SW480 (cell line): ENCODE measurements at regions not wholly inside any gene's neighbourhood (a gene's known extent, or its start where the extent isn't known, plus 50 kb on each side); places are given as distances from the start of the nearest gene placed in this dataset.
"Not testable (repeated sequence)": the region's sequence is repeated elsewhere in the genome, so short reads cannot be mapped to it uniquely, and the experiment has no call there.

ENCODE experiments used
- DNase-seq: peaks from one replicate; pipeline ENCODE4 v3.0.0-alpha.2; 2016; ENCODE audit warnings: low spot score

DNA sequence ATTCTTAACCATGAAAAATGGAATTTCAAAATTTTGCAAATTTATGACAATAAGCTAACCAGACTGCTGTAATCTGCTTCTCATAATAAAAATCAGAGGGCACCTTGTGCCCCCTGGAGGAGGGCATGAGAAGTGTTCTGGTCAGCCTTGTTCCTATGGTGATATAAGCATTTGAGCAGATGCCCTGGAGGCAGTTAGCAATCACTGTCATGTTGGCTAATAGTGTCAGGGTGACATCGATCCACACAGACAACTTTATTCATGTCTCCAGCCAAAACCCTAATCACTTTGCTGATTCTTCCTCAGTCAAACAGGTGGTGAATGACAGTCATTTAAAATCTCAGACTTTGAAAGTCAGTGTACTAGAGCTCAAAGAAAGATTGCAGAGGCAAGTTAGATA, 943.0 kb downstream of the GALC start:
- peak; percentile 13 for DNase-seq

DNA sequence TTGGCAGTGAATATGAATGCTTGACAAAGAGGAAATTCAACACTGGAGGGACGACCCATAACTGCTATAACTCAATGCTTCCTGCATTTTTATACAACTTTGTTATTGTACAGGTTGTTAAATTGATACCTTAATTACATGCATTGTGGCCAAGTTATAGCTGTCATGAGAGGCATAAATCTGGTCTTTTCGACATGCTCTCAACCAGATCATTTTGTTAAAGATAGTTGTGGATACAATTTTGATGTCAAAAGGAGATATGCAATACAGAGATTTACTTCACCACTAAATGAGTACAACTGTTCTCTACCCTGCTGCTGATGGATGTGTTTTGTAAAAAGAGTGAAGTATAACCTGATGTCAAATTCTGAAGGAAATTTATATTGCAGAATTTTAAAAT, 946.0 kb downstream of the GALC start:
- no peak for DNase-seq

DNA sequence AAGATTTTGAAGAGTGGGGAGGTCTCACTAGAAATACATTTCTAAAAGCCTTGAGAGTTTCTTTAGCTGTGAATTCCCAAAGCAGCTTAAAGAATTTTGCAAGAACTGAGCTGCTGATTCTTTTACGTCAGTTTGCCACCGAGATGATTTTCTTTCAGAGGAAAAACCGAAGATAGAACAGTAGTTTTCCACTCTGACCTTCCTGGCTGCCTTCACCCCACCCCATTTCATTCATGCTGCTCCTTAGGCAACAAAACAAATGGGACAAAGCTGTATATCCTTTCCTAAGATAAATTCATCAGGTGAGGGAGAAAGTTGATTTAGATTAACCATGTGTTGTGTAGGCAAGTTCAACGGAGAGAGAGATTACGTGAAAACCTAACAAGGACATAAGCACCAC, 947.0 kb downstream of the GALC start:
- no peak for DNase-seq

- DNase-seq, result no peak
Observed at GRCh38 chr14:87045246-87045645, 947.7 kb downstream of the GALC start.

- DNase-seq, result no peak
Observed at GRCh38 chr14:87044807-87045206, 948.2 kb downstream of the GALC start.

DNA sequence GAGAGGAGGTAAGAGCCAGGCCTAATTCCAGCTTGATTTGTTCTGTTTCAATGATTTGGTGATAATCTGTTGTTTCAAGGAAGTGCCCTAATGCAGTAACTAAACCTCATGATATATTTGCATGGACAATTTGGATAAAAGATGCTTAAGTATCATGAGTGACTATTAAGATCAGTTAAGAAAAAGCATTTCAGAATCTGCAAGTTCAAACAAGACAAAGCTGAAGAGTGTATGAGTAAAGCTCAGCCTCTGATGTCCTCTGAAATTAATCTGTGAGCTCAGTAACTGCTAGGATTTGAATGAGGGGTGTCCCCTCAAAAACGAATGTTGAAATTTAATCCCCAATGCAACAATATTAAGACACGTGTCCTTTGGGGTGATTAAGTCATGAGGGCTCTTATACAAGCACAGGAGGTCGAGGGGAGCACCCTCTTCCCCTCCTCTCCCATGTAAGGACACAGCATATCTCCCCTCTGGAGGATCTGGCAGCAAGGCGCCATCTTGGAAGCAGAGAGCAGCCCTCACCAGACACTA, 949.2 kb downstream of the GALC start:
- DNase-seq, result no peak

GRCh38 chr14:87042354-87042753, 950.6 kb downstream of the GALC start:
- DNase-seq, result no peak

- DNase-seq, result no peak
Observed at GRCh38 chr14:87041290-87042020, 951.5 kb downstream of the GALC start.

DNA sequence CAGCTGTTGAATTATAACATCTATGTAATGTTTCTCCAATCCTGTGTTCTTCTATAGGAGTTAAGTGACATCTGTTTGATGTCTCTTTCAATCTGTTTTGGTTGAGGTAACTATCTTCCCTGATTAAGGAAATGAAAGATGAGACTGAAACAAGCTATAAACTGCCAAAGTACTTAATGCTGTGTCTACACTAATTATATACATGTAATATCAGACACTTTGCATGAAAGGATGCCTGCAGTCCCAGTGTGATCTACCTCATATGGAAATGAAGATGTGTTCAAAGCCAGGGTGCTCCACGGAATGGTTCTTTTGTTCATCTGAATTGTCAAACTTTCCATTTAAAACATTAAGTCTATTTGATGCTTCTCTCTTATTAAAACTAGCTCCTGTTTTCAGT, 958.3 kb downstream of the GALC start:
- no peak for DNase-seq

GRCh38 chr14:87030197-87030596, 962.8 kb downstream of the GALC start:
- no peak for DNase-seq

DNA sequence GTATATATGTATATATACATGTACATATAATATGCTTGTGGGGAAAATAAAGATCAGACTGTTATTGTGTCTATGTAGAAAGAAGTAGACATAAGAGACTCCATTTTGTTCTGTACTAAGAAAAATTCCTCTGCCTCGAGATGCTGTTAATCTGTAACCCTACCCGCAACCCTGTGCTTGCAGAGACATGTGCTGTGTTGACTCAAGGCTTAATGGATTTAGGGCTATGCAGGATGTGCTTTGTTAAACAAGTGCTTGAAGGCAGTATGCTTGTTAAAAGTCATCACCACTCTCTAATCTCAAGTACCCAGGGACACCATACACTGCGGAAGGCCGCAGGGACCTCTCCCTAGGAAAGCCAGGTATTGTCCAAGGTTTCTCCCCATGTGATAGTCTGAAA, 972.9 kb downstream of the GALC start:
- not testable (repeated sequence) for DNase-seq

GRCh38 chr14:87018294-87018693, 974.7 kb downstream of the GALC start:
- DNase-seq, result no peak

GRCh38 chr14:87017335-87017734, 975.6 kb downstream of the GALC start:
- no peak for DNase-seq

DNA sequence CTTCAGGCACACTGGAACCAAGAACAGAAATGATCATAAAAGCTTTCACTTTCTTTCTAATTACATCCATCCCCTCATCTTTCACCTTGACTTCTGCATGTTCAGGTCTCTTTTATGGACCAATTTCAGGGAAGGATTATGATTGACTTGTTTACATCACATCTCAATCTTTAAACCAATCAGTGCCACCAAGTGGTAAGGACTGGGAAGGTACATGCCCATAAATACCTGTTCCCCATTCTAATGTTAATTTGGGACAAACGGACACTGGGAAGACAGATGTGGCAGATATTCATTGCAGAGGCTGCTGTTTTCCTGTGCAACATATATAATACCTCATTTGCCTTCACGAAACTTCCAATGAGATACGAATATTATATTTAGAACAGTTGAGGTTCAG, 978.1 kb downstream of the GALC start:
- DNase-seq, result peak; percentile 8

DNA sequence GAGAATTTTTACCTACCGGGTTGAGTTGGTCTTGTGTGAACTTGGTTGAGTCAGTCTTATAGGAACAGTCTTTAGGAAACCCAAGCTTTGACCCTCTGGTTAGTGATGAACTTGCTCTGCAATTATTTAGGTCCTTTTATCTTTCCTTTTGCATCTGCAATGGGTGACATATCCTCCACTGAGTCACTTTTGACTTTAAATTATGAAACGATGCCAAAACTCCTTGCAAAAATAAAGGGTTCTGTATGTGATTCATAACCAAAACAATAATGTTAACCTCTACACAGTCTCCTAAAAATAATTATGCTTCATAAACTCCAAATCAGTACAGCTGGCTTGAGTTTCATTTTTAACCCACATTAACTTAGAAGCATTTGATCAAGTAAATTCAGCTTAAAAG, 979.4 kb downstream of the GALC start:
- DNase-seq, result no peak

- DNase-seq, result no peak
Observed at GRCh38 chr14:87008965-87009364, 984.0 kb downstream of the GALC start.

- DNase-seq, result no peak
Observed at GRCh38 chr14:87005280-87005679, 987.7 kb downstream of the GALC start.

DNA sequence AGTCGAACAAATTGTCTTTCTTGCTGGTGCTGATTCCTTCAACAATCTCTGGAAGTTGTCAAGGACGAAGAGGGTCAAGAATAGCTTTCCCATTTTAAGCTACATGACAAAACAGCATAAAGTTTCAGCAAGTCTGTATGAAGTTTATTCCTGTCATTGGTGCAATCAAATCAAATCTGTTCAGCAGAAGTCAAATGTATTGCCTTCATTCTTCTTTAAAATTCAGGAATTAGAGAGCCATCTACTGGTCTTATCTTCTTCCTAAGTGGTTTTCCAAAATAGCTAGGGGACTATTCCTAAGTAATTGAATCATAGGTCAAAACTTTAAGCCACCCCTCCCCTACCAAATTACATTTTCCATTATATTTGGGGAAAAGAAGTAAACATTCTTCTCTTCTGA, 990.2 kb downstream of the GALC start:
- DNase-seq, result no peak

DNA sequence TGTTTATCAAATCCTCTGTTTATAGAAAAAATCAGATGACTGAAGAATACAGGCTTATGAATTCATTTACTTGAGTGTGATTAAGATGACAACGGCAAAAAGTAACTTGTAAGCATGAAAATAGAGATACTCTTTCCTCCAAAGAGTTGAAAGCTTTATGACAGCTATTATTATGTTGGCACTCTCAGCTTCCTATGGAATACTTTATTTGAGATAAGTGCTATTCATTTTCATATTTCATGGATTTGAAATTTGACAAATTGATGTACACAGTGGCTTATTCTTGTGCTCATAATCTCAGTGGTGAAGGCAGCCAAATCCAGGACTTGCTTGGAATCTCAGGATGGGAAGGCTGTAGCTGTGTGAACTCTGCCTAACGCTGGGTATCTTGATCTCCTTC, 991.6 kb downstream of the GALC start:
- no peak for DNase-seq

GRCh38 chr14:87000081-87000480, 992.9 kb downstream of the GALC start:
- DNase-seq, result no peak

GRCh38 chr14:86999036-86999435, 993.9 kb downstream of the GALC start:
- DNase-seq, result no peak

- no peak for DNase-seq
Observed at GRCh38 chr14:86997271-86997670, 995.7 kb downstream of the GALC start.

DNA sequence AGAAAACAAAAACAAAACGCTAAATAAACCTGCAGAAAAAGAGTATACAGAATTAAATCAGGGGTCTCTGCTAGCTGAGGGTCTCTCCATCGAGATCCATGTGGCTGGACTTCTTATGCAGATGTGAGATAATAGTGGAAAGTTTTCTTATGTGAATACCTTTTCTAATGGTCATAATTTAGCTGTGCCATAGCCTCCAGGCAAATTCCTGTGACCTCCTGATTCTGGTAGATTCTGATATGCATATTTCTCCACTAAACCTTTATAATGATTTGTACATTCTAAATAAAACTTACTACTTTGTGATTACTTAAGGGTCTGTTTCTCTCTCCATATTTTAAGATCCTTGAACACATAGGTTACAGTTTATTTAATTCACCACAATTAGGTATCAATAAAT, 1002.6 kb downstream of the GALC start:
- no peak for DNase-seq

GRCh38 chr14:86989285-86989684, 1003.7 kb downstream of the GALC start:
- DNase-seq, result no peak
